SK-N-MC (cell line): ENCODE measurements at regions not wholly inside any gene's neighbourhood (a gene's known extent, or its start where the extent isn't known, plus 50 kb on each side); places are given as distances from the start of the nearest gene placed in this dataset.

Experiments used
- EZH2 ChIP-seq: fragments of 200-600 bp; sonication (generic); IDR thresholded peaks from one replicate; pipeline ENCODE4 v1.6.1; 2017; ENCODE audit warnings: antibody characterized with exemption
- POLR2AphosphoS5 ChIP-seq: IDR thresholded peaks from 2 replicates; pipeline ENCODE4 v1.6.1; 2012; ENCODE audit warnings: mild to moderate bottlenecking, low read depth, low read length, borderline replicate concordance

GRCh38 chr1:208997726-208998312 is 585.7 kb upstream of the CAMK1G start:
- TF ChIP-seq EZH2 (no peak), POLR2AphosphoS5 (no peak)
